ENCODE measurements at regions not wholly inside any gene's neighbourhood (a gene's known extent, or its start where the extent isn't known, plus 50 kb on each side); places are given as distances from the start of the nearest gene placed in this dataset.

- TF ChIP-seq MZF1 (tag by site-specific recombination; IDR thresholded peaks at IDR 0.05; ENCODE audit: borderline replicate concordance) (no peak), ZNF341 (tag by site-specific recombination; IDR thresholded peaks at IDR 0.05; ENCODE audit: low read depth) (no peak), ZNF202 (tag by site-specific recombination; IDR thresholded peaks at IDR 0.05; ENCODE audit: borderline replicate concordance) (no peak), ZNF48 (tag by site-specific recombination; IDR thresholded peaks at IDR 0.05) (no peak), ZNF354C (tag by site-specific recombination; IDR thresholded peaks at IDR 0.05; ENCODE audit: borderline replicate concordance, low read depth) (no peak), ZNF692 (tag by site-specific recombination; IDR thresholded peaks at IDR 0.05) (no peak), ZNF133 (tag by site-specific recombination; IDR thresholded peaks at IDR 0.05) (no peak), ZNF626 (tag by site-specific recombination; IDR thresholded peaks at IDR 0.05) (no peak)
- Histone ChIP-seq H3K4me1 (ENCODE audit: control insufficient read depth, insufficient read depth, low read length) (peaks cover 7% of the 10 kb centered on the region), H3K27ac (ENCODE audit: extremely low read depth, low read depth, low read length) (no peak overlapping the region), H3K4me3 (ENCODE audit: low read depth, low read length) (no peak overlapping the region), H3K36me3 (ENCODE audit: control insufficient read depth in 2 of 2, insufficient read depth in 1 of 2, low read length in 2 of 2) (no peaks in the 10 kb centered on the region; a peak in 1 of 3 replicates), H3K9me3 (ENCODE audit: control insufficient read depth, insufficient read depth, low read depth, low read length) (no peaks in the 10 kb centered on the region; the same call in 1 of the 2 replicates)
- ChIA-PET CTCF (interaction anchor here (0.9 to 1.0 kb wide), 2 partner anchors 85 to 157 kb away, joined by 3 read pairs; no protein-coding TSS in a partner anchor), POLR2A (no interaction called here)
Measured at GRCh38 chr19:28963486-28964250, 249.3 kb downstream of the UQCRFS1 start.

- POLR2A ChIA-PET: no interaction called here
- Histone ChIP-seq H3K9me3 (ENCODE audit: control insufficient read depth, insufficient read depth, low read depth, low read length) (peaks cover 9% of the 10 kb centered on the region), H3K36me3 (ENCODE audit: control insufficient read depth in 2 of 2, insufficient read depth in 1 of 2, low read length in 2 of 2) (no peaks in the 10 kb centered on the region; a peak in 1 of 3 replicates), H3K27ac (ENCODE audit: extremely low read depth, low read depth, low read length) (no peak overlapping the region), H3K4me3 (ENCODE audit: low read depth, low read length) (no peak overlapping the region), H3K4me1 (ENCODE audit: control insufficient read depth, insufficient read depth, low read length) (peaks cover 3% of the 10 kb centered on the region)
- CTCF ChIA-PET: interaction anchor here (1.5 kb wide), 1 partner anchor 11 kb away, joined by 3 read pairs; no protein-coding TSS in a partner anchor
- TF ChIP-seq REST (tag by site-specific recombination; IDR thresholded peaks at IDR 0.05): no peak
- TF ChIP-seq ZNF791 (tag by site-specific recombination; IDR thresholded peaks at IDR 0.05): no peak
- TF ChIP-seq ZBTB11 (tag by site-specific recombination; conservative IDR thresholded peaks at IDR 0.05; ENCODE audit: low read depth): no peak
- no peak for TF ChIP-seq OVOL3 (tag by site-specific recombination; IDR thresholded peaks at IDR 0.05)
- TF ChIP-seq HIC1 (tag by site-specific recombination; IDR thresholded peaks at IDR 0.05): no peak
- TF ChIP-seq BCL11B (tag by site-specific recombination; IDR thresholded peaks at IDR 0.05; ENCODE audit: low read depth): no peak
- TF ChIP-seq ZNF76 (tag by site-specific recombination; IDR thresholded peaks at IDR 0.05; ENCODE audit: borderline replicate concordance, low read depth): no peak
- TF ChIP-seq ZNF488 (tag by site-specific recombination; IDR thresholded peaks at IDR 0.05): no peak
- TF ChIP-seq ZNF140 (tag by site-specific recombination; IDR thresholded peaks at IDR 0.05): no peak
- no peak for TF ChIP-seq SP2 (tag by site-specific recombination; IDR thresholded peaks at IDR 0.05)
Measured at GRCh38 chr19:28961772-28962500, 251.0 kb downstream of the UQCRFS1 start.
